Heart right ventricle (tissue), 16 donors: ENCODE measurements at regions not wholly inside any gene's neighbourhood (a gene's known extent, or its start where the extent isn't known, plus 50 kb on each side); places are given as distances from the start of the nearest gene placed in this dataset.

Experiments used
- ATAC-seq, 8 donors: fragments of 200-7000 bp; cut with Tn5 transposase; one replicate each; pipeline ENCODE4 v1.9.1; 2020; ENCODE audit warnings: mild to moderate bottlenecking in 8 of 8, moderate library complexity in 8 of 8, moderate number of reproducible peaks in 1 of 8
- DNase-seq, 2 donors: peaks; one replicate each; pipeline ENCODE4 v3.0.0-alpha.2; 2020
- H3K27ac ChIP-seq, 10 donors: fragments of 200-600 bp; sonication (generic) in 2 of 10; one replicate each; pipeline versions ENCODE4 v1.5.0 to v1.8.0; 2020 to 2022; ENCODE audit warnings: mild to moderate bottlenecking in 3 of 10
- H3K27me3 ChIP-seq, 7 donors: fragments of 200-600 bp; one replicate each; pipeline ENCODE4 v1.8.0; 2021 to 2022; ENCODE audit warnings: mild to moderate bottlenecking in 2 of 7
- H3K36me3 ChIP-seq, 9 donors: fragments of 200-600 bp; sonication (generic) in 1 of 9; one replicate each; pipeline versions ENCODE4 v1.5.0 to v1.8.0; 2020 to 2022; ENCODE audit warnings: mild to moderate bottlenecking in 2 of 9
- H3K4me1 ChIP-seq, 9 donors: fragments of 200-600 bp; sonication (generic) in 1 of 9; one replicate each; pipeline versions ENCODE4 v1.5.0 to v1.8.0; 2020 to 2022; ENCODE audit warnings: mild to moderate bottlenecking in 4 of 9
- H3K4me3 ChIP-seq, 10 donors: fragments of 200-600 bp; sonication (generic) in 2 of 10; one replicate each; pipeline versions ENCODE4 v1.5.0 to v1.8.0; 2020 to 2022; ENCODE audit warnings: mild to moderate bottlenecking in 7 of 10, moderate library complexity in 2 of 10
- H3K9me3 ChIP-seq, 11 donors: fragments of 200-600 bp in 10 of 11; sonication (generic) in 2 of 11; one replicate each; pipeline versions ENCODE4 v1.5.0 to v1.8.0; 2013 to 2022; ENCODE audit warnings: mild to moderate bottlenecking in 2 of 11, control low read depth in 1 of 11, moderate library complexity in 1 of 11
- WGBS, 2 donors: extraction: QIAGEN DNeasy Blood & Tissue Kit; methylation state at CpG; one replicate each; pipeline ENCODE4 v1.1.7; 2013; ENCODE audit warnings: inconsistent platforms in 1 of 2; 5-methylcytosine and 5-hydroxymethylcytosine counted together
- intact Hi-C, 10 donors: fragments of 100-400 bp; cut with DNase I; formaldehyde crosslinking; loops; one replicate each; pipeline versions ENCODE4 v1.11.1 to v1.14.2; 2022
- TF ChIP-seq, protein P1 (sequence below), 9 donors: fragments of 200-600 bp; sonication (generic) in 2 of 9; IDR thresholded peaks; one replicate each; pipeline versions ENCODE4 v1.5.0 to v1.8.0; 2021 to 2022; ENCODE audit warnings: antibody characterized with exemption in 9 of 9, mild to moderate bottlenecking in 5 of 9, moderate library complexity in 1 of 9
- donor health status: Arrhythmogenic right ventricular cardiomyopathy.
- donor health status: ischemic (EF 13 %, LVEDD 7.1; RV severe dilation, severe dysfunction).
- donor health status: healthy with polysubstance abuse.
- donor health status: DM: no; HTN: yes; CAD: no.
- donor health status: DM: no; HTN: no; CAD: no.
- donor health status: ischemic (EF 25% LVEDD 6.9; RV normal size, moderate dysfunction).
- donor health status: ischemic (EF 25% LVEDD 5.7; RV mildly dilated, moderate dysfunction).
- donor health status: healthy.
- donor health status: DM: yes; HTN: yes; CAD: no.
- donor health status: Ischemic cardiomyopathy.
- donor health status: ischemic (EF 35%, LVEDD 5.7; RV mildly dilated, moderate dysfunction).
- donor health status: nonischemic (EF 11% LVEDD 7.7; RV severe dilation, severe dysfunction).
- donor health status: DM: yes; HTN: yes; CAD: no.
- donor health status: PGD.
- donor health status: ischemic (EF 29% LVEDD 5.4; RV normal size, mild dysfunction).
- donor health status: nonischemic (EF 23%, LVEDD 6.1; RV moderate dilation, normal function).

GRCh38 chr2:107553046-107553445 lies 273.6 kb upstream of the RGPD4 start:
- ATAC-seq = no peak
- Histone ChIP-seq H3K4me1 (no peaks in the 10 kb centered on the region), H3K27ac (no peak overlapping the region), H3K9me3 (peaks cover 0 to 35% (median 14%) of the 10 kb centered on the region in 11 donors), H3K4me3 (no peak overlapping the region), H3K36me3 (no peaks in the 10 kb centered on the region), H3K27me3 (no peaks in the 10 kb centered on the region)
- TF ChIP-seq, protein P1, sequence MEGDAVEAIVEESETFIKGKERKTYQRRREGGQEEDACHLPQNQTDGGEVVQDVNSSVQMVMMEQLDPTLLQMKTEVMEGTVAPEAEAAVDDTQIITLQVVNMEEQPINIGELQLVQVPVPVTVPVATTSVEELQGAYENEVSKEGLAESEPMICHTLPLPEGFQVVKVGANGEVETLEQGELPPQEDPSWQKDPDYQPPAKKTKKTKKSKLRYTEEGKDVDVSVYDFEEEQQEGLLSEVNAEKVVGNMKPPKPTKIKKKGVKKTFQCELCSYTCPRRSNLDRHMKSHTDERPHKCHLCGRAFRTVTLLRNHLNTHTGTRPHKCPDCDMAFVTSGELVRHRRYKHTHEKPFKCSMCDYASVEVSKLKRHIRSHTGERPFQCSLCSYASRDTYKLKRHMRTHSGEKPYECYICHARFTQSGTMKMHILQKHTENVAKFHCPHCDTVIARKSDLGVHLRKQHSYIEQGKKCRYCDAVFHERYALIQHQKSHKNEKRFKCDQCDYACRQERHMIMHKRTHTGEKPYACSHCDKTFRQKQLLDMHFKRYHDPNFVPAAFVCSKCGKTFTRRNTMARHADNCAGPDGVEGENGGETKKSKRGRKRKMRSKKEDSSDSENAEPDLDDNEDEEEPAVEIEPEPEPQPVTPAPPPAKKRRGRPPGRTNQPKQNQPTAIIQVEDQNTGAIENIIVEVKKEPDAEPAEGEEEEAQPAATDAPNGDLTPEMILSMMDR (IDR thresholded peaks at IDR 0.05) = no peak
- 66 to 77% methylated on average over 2 of the region's 2 CpGs for WGBS, 2 donors
- intact Hi-C loops = no loop called here
- no peak for DNase-seq

DNA sequence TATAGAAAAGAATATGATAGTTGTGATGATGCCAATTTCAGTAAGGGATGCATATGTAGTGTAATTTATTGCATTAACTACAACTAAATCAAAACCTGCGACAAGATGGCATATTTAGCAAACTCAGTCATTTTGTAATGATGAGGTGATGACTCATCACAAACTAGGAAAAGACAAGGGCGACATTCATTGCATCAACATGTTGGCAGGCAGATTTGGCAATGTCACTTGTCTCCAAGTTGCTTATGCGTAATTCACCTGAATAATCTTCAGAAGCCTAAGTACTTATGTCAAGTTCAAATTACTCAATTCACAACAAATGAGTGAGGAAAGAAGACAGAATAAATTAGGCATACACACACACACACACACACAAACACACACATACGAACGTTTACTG lies 273.2 kb upstream of the RGPD4 start:
- no peaks in the 10 kb centered on the region for H3K27me3 ChIP-seq
- H3K4me1 ChIP-seq = no peaks in the 10 kb centered on the region
- intact Hi-C loops = no loop called here
- DNase-seq (no peak), ATAC-seq (peak in 1 of 8 donors; percentile 75)
- 62 to 75% methylated on average over 5 of the region's 5 CpGs for WGBS, 2 donors
- H3K27ac ChIP-seq = no peak overlapping the region
- no peaks in the 10 kb centered on the region for H3K36me3 ChIP-seq
- TF ChIP-seq, protein P1 (IDR thresholded peaks at IDR 0.05) = no peak
- peaks cover 0 to 38% (median 14%) of the 10 kb centered on the region in 11 donors for H3K9me3 ChIP-seq
- H3K4me3 ChIP-seq = no peak overlapping the region

- intact Hi-C loops = no loop called here
- WGBS, 2 donors = 40 to 44% methylated on average over 5 of the region's 5 CpGs
Observed at GRCh38 chr2:107556038-107556627, 270.6 kb upstream of the RGPD4 start.

DNA sequence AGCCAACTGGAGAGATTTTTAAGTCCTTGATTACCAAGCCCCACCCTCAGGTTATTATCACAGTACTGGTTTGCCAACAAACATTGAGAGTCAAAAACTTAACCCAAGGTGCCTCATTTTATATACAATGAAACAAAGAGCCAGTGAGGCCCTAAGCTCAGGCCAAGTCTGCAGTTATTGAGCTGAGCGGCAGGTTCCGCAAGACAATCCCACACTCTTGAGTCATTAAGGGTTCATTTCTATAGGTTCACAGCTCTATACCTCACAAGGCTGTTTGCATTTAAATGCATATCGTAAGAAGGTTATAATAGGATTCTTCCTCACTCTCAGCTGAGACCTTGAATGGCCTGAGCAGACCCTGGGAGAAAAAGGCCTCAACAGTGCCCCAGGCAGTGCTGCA lies 268.4 kb upstream of the RGPD4 start:
- no peak for ATAC-seq

More at GRCh38 chr2:107556038-107556627, 270.6 kb upstream of the RGPD4 start:
- ATAC-seq (no peak), DNase-seq (no peak)
- Histone ChIP-seq H3K4me1 (no peaks in the 10 kb centered on the region), H3K4me3 (no peak overlapping the region), H3K27ac (no peak overlapping the region), H3K9me3 (peaks cover 0 to 42% (median 14%) of the 10 kb centered on the region in 11 donors), H3K36me3 (no peaks in the 10 kb centered on the region), H3K27me3 (no peaks in the 10 kb centered on the region)
- TF ChIP-seq, protein P1 (IDR thresholded peaks at IDR 0.05) = no peak

More for the DNA sequence above, 268.4 kb upstream of the RGPD4 start:
- H3K27me3 ChIP-seq = no peaks in the 10 kb centered on the region
- no peak for DNase-seq
- TF ChIP-seq, protein P1 (IDR thresholded peaks at IDR 0.05) = no peak
- H3K4me1 ChIP-seq = no peaks in the 10 kb centered on the region
- H3K9me3 ChIP-seq = peaks cover 0 to 42% (median 14%) of the 10 kb centered on the region in 11 donors
- no peaks in the 10 kb centered on the region for H3K36me3 ChIP-seq
- WGBS, 2 donors = 93 to 99% methylated on average over 3 of the region's 3 CpGs
- H3K4me3 ChIP-seq = no peak overlapping the region
- intact Hi-C loops = no loop called here
- no peak overlapping the region for H3K27ac ChIP-seq
